Body of pancreas (tissue), 4 donors: ENCODE measurements at regions not wholly inside any gene's neighbourhood (a gene's known extent, or its start where the extent isn't known, plus 50 kb on each side); places are given as distances from the start of the nearest gene placed in this dataset.

ENCODE experiments used
- ATAC-seq: fragments of 150-250 bp; one replicate; pipeline ENCODE4 v1.9.1; 2016
- DNase-seq, 4 donors: peaks; one replicate each; pipeline ENCODE4 v3.0.0-alpha.2; 2019
- H3K27ac ChIP-seq, 4 donors: fragments of 200-600 bp; sonication (generic); 1 replicate in 3 of 4; 2 replicates in 1 of 4; pipeline versions ENCODE4 v1.5.1 to v1.6.1; 2016 to 2019; ENCODE audit warnings: mild to moderate bottlenecking in 1 of 4, mixed read lengths in 1 of 4, moderate library complexity in 1 of 4
- H3K27me3 ChIP-seq, 2 donors: fragments of 200-600 bp; sonication (generic); one replicate each; pipeline ENCODE4 v1.6.0; 2016; ENCODE audit warnings: mild to moderate bottlenecking in 1 of 2
- H3K36me3 ChIP-seq, 2 donors: fragments of 200-600 bp; sonication (generic); replicated peaks in 1 of 2; 2 replicates each; pipeline ENCODE4 v1.5.1; 2016; ENCODE audit warnings: low read depth in 2 of 2; ENCODE audit not compliant: insufficient read depth in 1 of 2
- H3K4me1 ChIP-seq: fragments of 200-600 bp; sonication (generic); one replicate; pipeline ENCODE4 v1.6.0; 2016
- H3K4me3 ChIP-seq, 2 donors: fragments of 200-600 bp; sonication (generic); 1 replicate in 1 of 2; 2 replicates in 1 of 2; pipeline ENCODE4 v1.5.1; 2016 to 2019
- H3K9me3 ChIP-seq, 3 donors: fragments of 200-600 bp; sonication (generic); 1 replicate in 2 of 3; 2 replicates in 1 of 3; pipeline ENCODE4 v1.5.1; 2016
- CTCF ChIP-seq, 7 experiments: fragments of 450-650 bp in 4 of 7; fragments of 200-600 bp in 3 of 7; sonication (generic) in 3 of 7; IDR thresholded peaks; one replicate each; pipeline ENCODE4 v1.5.1; 2016 to 2019; ENCODE audit warnings: antibody characterized with exemption in 7 of 7
- POLR2A ChIP-seq, 3 donors: fragments of 450-650 bp; IDR thresholded peaks; one replicate each; pipeline ENCODE4 v1.6.1; 2016; ENCODE audit warnings: antibody characterized with exemption in 3 of 3, mild to moderate bottlenecking in 2 of 3
- WGBS, 2 donors: methylation state at CpG; one replicate each; pipeline ENCODE4 v1.1.5; 2017; 5-methylcytosine and 5-hydroxymethylcytosine counted together
- intact Hi-C: fragments of 100-400 bp; cut with DNase I; formaldehyde crosslinking; loops from one replicate; pipeline ENCODE4 v1.15.1; 2023

- H3K4me3 ChIP-seq: no peak overlapping the region
- H3K36me3 ChIP-seq: no peaks in the 10 kb centered on the region
- TF ChIP-seq CTCF (IDR thresholded peaks at IDR 0.05) (no peak), POLR2A (IDR thresholded peaks at IDR 0.05) (no peak)
- 40 to 57% methylated on average over 5 of the region's 5 CpGs for WGBS, 2 donors
- H3K9me3 ChIP-seq: no peaks in the 10 kb centered on the region
- H3K27ac ChIP-seq: no peak overlapping the region
- H3K27me3 ChIP-seq: no peaks in the 10 kb centered on the region
- no peaks in the 10 kb centered on the region for H3K4me1 ChIP-seq
- DNase-seq: no peak
- intact Hi-C loops: no loop called here
- no peak for ATAC-seq
These were observed 1355.2 kb downstream of the XPNPEP1 start for GRCh38 chr10:108567899-108568752.

DNA sequence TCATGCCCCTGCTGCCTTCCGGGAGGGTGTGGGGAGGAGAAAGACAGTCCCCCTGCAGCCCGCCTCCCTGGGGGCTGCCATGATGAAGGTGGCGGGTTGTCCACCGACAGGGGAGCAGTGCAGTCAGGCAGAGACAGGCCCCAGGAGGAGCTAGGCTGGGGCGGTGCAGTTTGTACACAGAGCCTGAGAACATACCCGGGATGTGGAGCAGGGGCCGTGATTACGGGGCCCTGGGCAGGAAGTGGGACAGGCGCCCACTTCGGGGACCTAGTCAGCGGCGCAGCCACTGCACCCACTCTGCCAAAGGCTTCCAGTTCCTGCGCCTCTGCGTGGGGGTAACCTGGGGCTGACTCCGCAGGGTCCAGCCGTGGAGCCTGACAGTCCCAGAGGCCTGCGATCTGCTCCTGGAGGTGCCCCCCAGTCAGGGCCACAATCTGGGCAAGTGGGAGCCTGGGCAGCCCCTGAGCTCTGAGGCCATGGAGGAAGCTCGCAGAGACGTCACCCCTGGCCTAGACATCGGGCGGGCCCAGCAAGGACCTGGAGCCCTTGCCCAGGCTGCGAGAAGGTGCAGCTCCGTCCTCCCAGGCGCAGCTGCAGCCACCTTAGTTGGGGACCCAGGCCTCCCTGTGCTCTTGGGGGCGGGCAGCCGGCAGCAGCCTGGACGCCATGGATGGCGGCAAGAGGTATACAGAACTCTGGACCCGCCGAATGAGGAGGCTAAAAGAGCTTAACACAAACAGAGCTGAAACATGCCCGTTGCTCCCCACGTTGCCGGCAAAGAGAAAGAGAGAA is 1356.8 kb downstream of the XPNPEP1 start:
- no peak for DNase-seq
- no peak for ATAC-seq
- no peaks in the 10 kb centered on the region for H3K9me3 ChIP-seq
- H3K27ac ChIP-seq: no peak overlapping the region
- intact Hi-C loops: no loop called here
- H3K4me1 ChIP-seq: no peaks in the 10 kb centered on the region
- H3K36me3 ChIP-seq: no peaks in the 10 kb centered on the region
- 88% methylated on average over 5 to 31 of the region's 33 CpGs for WGBS, 2 donors
- H3K4me3 ChIP-seq: no peak overlapping the region
- H3K27me3 ChIP-seq: no peaks in the 10 kb centered on the region
- TF ChIP-seq POLR2A (IDR thresholded peaks at IDR 0.05) (no peak), CTCF (IDR thresholded peaks at IDR 0.05) (no peak)

- no peak for ATAC-seq
- no peak for DNase-seq
- intact Hi-C loops: no loop called here
These were observed 1361.2 kb downstream of the XPNPEP1 start for GRCh38 chr10:108562105-108562504.

DNA sequence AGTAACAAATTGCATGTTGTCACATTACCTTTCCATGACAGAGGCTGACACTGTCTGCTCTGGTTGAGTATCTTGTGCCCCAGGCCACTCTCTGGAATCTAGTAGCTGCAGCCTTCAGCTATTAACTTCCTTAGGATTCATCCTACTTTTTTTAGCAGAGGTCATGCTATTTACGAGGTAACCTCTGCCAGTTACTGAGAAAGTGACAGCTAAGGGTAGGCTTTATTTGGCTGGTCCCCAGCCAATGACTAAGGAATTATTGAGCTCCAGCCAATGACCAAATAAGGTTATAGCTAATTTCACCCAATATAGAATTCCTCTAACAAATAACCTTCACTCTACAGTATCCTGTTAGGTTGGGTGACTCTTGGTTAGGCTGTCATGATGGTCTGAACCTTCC is 1361.7 kb downstream of the XPNPEP1 start:
- intact Hi-C loops: no loop called here
- Histone ChIP-seq H3K27ac (no peak overlapping the region), H3K36me3 (no peaks in the 10 kb centered on the region), H3K27me3 (no peaks in the 10 kb centered on the region), H3K9me3 (no peaks in the 10 kb centered on the region), H3K4me1 (no peaks in the 10 kb centered on the region), H3K4me3 (no peak overlapping the region)
- DNase-seq (no peak), ATAC-seq (no peak)
- 16 to 20% methylated on average over 1 of the region's 1 CpG for WGBS, 2 donors
- TF ChIP-seq CTCF (IDR thresholded peaks at IDR 0.05) (no peak), POLR2A (IDR thresholded peaks at IDR 0.05) (no peak)

More at GRCh38 chr10:108562105-108562504, 1361.2 kb downstream of the XPNPEP1 start:
- Histone ChIP-seq H3K4me3 (no peak overlapping the region), H3K9me3 (no peaks in the 10 kb centered on the region), H3K36me3 (no peaks in the 10 kb centered on the region), H3K4me1 (no peaks in the 10 kb centered on the region), H3K27ac (no peak overlapping the region), H3K27me3 (no peaks in the 10 kb centered on the region)
- TF ChIP-seq POLR2A (IDR thresholded peaks at IDR 0.05) (no peak), CTCF (IDR thresholded peaks at IDR 0.05) (no peak)
